ENCODE measurements at regions not wholly inside any gene's neighbourhood (a gene's known extent, or its start where the extent isn't known, plus 50 kb on each side); places are given as distances from the start of the nearest gene placed in this dataset.

- TF ChIP-seq ZSCAN30 (tag by site-specific recombination; IDR thresholded peaks at IDR 0.05) (0 out of 2 replicates have a peak, but pooled peaks have one; percentile 16), ZNF664 (tag by site-specific recombination; IDR thresholded peaks at IDR 0.05) (peak; percentile 38), ZSCAN4 (tag by site-specific recombination; IDR thresholded peaks at IDR 0.05) (peak; percentile 37; the same call in 1 of the 2 replicates), ZIC2 (tag by site-specific recombination; IDR thresholded peaks at IDR 0.05) (peak; percentile 85), ZBTB7A (tag by site-specific recombination; IDR thresholded peaks at IDR 0.05; ENCODE audit: low read depth) (no peak), TRIM28 (IDR thresholded peaks at IDR 0.05; ENCODE audit: borderline replicate concordance, low read length) (0 out of 2 replicates have a peak, but pooled peaks have one; percentile 3), BCL6B (tag by site-specific recombination; IDR thresholded peaks at IDR 0.05) (no peak), ZBTB44 (tag by site-specific recombination; IDR thresholded peaks at IDR 0.05) (peak; percentile 64; the same call in 1 of the 2 replicates)
- TF ChIP-seq, protein P1, sequence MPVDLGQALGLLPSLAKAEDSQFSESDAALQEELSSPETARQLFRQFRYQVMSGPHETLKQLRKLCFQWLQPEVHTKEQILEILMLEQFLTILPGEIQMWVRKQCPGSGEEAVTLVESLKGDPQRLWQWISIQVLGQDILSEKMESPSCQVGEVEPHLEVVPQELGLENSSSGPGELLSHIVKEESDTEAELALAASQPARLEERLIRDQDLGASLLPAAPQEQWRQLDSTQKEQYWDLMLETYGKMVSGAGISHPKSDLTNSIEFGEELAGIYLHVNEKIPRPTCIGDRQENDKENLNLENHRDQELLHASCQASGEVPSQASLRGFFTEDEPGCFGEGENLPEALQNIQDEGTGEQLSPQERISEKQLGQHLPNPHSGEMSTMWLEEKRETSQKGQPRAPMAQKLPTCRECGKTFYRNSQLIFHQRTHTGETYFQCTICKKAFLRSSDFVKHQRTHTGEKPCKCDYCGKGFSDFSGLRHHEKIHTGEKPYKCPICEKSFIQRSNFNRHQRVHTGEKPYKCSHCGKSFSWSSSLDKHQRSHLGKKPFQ (tag by site-specific recombination; IDR thresholded peaks at IDR 0.05): 0 out of 2 replicates have a peak, but pooled peaks have one; percentile 22
Measured at GRCh38 chr5:143898916-143899591, 87.1 kb downstream of the HMHB1 start (continued).

GRCh38 chr5:143908959-143909358, 97.0 kb downstream of the HMHB1 start:
- H3K27ac ChIP-seq (ENCODE audit: extremely low read depth, low read depth, low read length): no peak overlapping the region
- H3K4me3 ChIP-seq (ENCODE audit: low read depth, low read length): no peak overlapping the region
- no peaks in the 10 kb centered on the region for H3K36me3 ChIP-seq (ENCODE audit: control insufficient read depth in 2 of 2, insufficient read depth in 1 of 2, low read length in 2 of 2)
- H3K4me1 ChIP-seq (ENCODE audit: control insufficient read depth, insufficient read depth, low read length): no peaks in the 10 kb centered on the region
- ChIA-PET POLR2A (no interaction called here), CTCF (no interaction called here)
- TF ChIP-seq, protein P2, sequence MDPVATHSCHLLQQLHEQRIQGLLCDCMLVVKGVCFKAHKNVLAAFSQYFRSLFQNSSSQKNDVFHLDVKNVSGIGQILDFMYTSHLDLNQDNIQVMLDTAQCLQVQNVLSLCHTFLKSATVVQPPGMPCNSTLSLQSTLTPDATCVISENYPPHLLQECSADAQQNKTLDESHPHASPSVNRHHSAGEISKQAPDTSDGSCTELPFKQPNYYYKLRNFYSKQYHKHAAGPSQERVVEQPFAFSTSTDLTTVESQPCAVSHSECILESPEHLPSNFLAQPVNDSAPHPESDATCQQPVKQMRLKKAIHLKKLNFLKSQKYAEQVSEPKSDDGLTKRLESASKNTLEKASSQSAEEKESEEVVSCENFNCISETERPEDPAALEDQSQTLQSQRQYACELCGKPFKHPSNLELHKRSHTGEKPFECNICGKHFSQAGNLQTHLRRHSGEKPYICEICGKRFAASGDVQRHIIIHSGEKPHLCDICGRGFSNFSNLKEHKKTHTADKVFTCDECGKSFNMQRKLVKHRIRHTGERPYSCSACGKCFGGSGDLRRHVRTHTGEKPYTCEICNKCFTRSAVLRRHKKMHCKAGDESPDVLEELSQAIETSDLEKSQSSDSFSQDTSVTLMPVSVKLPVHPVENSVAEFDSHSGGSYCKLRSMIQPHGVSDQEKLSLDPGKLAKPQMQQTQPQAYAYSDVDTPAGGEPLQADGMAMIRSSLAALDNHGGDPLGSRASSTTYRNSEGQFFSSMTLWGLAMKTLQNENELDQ (tag by site-specific recombination; IDR thresholded peaks at IDR 0.05; ENCODE audit: low read depth): no peak
- TF ChIP-seq ZNF302 (tag by site-specific recombination; IDR thresholded peaks at IDR 0.05; ENCODE audit: low read depth) (no peak), ZNF248 (tag by site-specific recombination; IDR thresholded peaks at IDR 0.05) (no peak), ZNF529 (tag by site-specific recombination; IDR thresholded peaks at IDR 0.05; ENCODE audit: insufficient replicate concordance) (no peak), HOXC10 (CRISPR knock-in tag; IDR thresholded peaks at IDR 0.05) (no peak), GLI4 (tag by site-specific recombination; IDR thresholded peaks at IDR 0.05) (no peak), ZNF792 (tag by site-specific recombination; IDR thresholded peaks at IDR 0.05) (no peak), ZNF133 (tag by site-specific recombination; IDR thresholded peaks at IDR 0.05) (no peak), EGR2 (tag by site-specific recombination; IDR thresholded peaks at IDR 0.05; ENCODE audit: low read depth) (no peak)
- H3K9me3 ChIP-seq (ENCODE audit: control insufficient read depth, insufficient read depth, low read depth, low read length): no peaks in the 10 kb centered on the region
